OCI-LY7 (cell line): ENCODE measurements at regions not wholly inside any gene's neighbourhood (a gene's known extent, or its start where the extent isn't known, plus 50 kb on each side); places are given as distances from the start of the nearest gene placed in this dataset.

Source experiments
- EZH2phosphoT487 ChIP-seq: fragments of 200-600 bp; sonication (generic); IDR thresholded peaks from 2 replicates; pipeline ENCODE4 v1.6.1; 2018; ENCODE audit warnings: low read depth, borderline replicate concordance, mild to moderate bottlenecking, mixed run types, antibody characterized with exemption, low read length, moderate library complexity, mixed read lengths
- TF ChIP-seq, protein P1 (sequence below): fragments of 200-600 bp; sonication (generic); conservative IDR thresholded peaks from 2 replicates; pipeline ENCODE4 v1.5.1; 2014; ENCODE audit warnings: mild to moderate bottlenecking, antibody characterized with exemption, low read length, moderate library complexity, mixed read lengths

DNA sequence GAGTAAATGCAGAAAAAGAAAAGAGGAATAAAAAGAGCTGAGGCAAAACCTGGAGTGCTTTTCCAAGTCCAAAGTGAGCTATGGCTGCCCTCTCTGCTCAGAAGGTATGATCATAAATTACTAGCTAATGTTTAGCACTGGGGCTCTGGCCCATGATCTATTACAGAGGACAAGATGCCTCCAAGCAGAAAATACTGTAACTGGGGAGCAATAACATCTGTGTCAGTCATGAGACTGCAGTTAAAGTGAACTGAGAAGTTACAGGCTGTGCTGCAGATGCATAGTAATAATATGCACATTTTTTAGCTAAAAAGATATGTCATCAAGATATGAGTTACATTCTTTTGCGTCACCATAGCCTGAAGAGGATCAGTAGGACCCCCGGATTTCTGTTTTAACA lies 209.4 kb upstream of the RBBP8 start:
- TF ChIP-seq, protein P1, sequence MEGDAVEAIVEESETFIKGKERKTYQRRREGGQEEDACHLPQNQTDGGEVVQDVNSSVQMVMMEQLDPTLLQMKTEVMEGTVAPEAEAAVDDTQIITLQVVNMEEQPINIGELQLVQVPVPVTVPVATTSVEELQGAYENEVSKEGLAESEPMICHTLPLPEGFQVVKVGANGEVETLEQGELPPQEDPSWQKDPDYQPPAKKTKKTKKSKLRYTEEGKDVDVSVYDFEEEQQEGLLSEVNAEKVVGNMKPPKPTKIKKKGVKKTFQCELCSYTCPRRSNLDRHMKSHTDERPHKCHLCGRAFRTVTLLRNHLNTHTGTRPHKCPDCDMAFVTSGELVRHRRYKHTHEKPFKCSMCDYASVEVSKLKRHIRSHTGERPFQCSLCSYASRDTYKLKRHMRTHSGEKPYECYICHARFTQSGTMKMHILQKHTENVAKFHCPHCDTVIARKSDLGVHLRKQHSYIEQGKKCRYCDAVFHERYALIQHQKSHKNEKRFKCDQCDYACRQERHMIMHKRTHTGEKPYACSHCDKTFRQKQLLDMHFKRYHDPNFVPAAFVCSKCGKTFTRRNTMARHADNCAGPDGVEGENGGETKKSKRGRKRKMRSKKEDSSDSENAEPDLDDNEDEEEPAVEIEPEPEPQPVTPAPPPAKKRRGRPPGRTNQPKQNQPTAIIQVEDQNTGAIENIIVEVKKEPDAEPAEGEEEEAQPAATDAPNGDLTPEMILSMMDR = no peak
- TF ChIP-seq EZH2phosphoT487 = no peak
